Adrenal gland (tissue), 5 donors: ENCODE measurements at regions not wholly inside any gene's neighbourhood (a gene's known extent, or its start where the extent isn't known, plus 50 kb on each side); places are given as distances from the start of the nearest gene placed in this dataset.

Experiments used
- CTCF ChIP-seq, 6 experiments: fragments of 450-650 bp in 4 of 6; fragments of 200-600 bp in 2 of 6; sonication (generic) in 1 of 6; IDR thresholded peaks; 1 replicate in 5 of 6; 2 replicates in 1 of 6; pipeline versions ENCODE4 v1.5.1 to v1.8.0; 2016 to 2021; ENCODE audit warnings: antibody characterized with exemption in 6 of 6, mild to moderate bottlenecking in 2 of 6, moderate library complexity in 1 of 6
- POLR2A ChIP-seq, 2 donors: fragments of 450-650 bp; IDR thresholded peaks; one replicate each; pipeline ENCODE4 v1.6.1; 2017; ENCODE audit warnings: antibody characterized with exemption in 2 of 2, mild to moderate bottlenecking in 2 of 2, moderate library complexity in 1 of 2
- donor health status: DM: no; HTN: no; CAD: no.

- TF ChIP-seq POLR2A (IDR thresholded peaks at IDR 0.05) (no peak), CTCF (IDR thresholded peaks at IDR 0.05) (no peak)
These were observed 397.1 kb downstream of the SPATA31D1 start for GRCh38 chr9:82385633-82386032.
